Eye (tissue), 1 donor: ENCODE measurements at regions not wholly inside any gene's neighbourhood (a gene's known extent, or its start where the extent isn't known, plus 50 kb on each side); places are given as distances from the start of the nearest gene placed in this dataset.

ENCODE experiments used
- DNase-seq: peaks from one replicate; pipeline ENCODE4 v3.0.0-alpha.2; 2015

DNA sequence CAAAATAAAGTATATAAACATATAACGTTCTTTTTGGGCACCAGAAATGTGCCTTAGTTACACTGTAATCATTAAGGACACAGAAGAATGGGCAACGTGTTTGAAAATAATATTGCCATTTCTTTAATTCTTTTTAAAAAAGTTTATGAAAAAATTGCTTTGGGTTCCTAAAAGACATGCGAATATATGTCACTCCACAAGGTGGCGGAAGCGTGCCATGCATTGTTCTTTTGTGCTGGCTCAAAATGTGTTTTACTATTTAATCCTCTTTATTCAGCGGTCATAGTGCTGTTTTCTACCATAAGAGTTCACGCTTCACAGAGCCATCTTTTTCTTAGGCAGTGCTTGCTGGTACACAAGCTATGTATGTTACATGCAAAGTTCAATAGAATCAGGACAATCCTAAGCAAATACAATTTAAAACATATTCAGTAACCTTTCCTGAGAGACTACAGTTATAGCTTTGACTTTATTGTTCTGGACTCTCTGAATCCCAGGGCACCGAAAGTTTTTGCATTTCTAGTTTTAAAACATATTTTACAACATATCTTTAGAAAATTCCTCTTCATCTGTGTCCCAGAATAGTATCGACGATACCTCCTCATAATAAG is 147.8 kb upstream of the ERBB4 start:
- peak; percentile 91 for DNase-seq

- DNase-seq, result no peak
These were observed 144.9 kb upstream of the ERBB4 start for GRCh38 chr2:212683346-212684097.

DNA sequence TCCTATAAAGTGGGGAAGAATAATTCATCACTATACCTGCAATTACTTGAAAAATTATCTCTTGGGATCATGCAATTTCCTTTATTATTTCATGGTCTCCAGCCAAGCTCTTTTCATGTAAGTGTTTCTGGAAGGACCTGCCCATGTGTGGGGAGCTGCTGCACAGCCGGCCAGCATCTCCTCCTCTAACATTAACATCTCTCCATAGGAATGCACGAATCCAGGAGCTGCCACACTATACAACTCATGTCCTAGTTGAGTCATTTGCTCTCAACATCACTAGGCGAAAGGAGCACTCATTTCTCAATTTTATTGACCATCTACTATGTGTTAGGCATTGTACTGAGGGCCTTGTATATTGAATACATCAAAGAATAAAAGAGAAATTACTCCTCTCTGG is 144.3 kb upstream of the ERBB4 start:
- DNase-seq, result no peak

DNA sequence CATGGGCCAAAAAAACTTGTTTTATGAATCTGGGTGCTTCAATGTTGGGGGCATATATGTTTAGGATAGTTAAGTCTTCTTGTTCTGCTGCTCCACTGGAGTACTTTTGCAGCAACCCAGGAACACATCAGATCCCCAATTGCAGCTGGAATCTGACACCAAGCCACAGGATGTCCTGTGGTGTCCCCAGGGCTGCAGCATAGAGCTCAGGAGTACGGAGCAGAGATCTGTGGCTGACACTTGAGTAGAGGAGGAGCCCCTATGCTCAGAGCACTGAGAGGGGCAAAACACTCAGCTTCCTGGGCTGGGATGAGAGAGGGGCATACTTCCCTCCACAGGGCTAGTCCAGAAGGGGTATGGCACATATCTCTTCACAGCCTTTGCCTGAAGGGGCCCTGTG is 138.9 kb upstream of the ERBB4 start:
- DNase-seq, result no peak

GRCh38 chr2:212672186-212672585 is 133.6 kb upstream of the ERBB4 start:
- DNase-seq, result no peak

GRCh38 chr2:212669761-212670160 is 131.2 kb upstream of the ERBB4 start:
- DNase-seq, result peak; percentile 15

- DNase-seq, result no peak
These were observed 129.2 kb upstream of the ERBB4 start for GRCh38 chr2:212667751-212668316.

DNA sequence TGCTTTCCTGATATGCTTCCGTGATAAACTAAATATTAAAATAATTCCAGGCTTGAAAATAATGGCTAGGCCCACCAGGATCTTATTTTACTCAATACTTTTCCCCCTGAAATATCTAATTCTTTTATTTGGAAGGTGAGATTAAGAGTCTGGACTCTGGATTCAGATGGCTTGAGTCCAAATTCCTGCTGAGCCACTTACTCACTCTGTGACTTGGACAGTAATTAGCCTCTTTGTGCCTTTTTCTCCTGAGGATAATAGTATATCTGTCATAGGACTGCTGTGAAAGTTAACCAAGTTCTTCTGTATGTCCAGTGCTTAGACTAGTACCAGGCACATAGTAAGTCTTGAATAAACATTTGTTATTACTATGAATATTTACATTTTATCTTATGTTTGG is 127.3 kb upstream of the ERBB4 start:
- no peak for DNase-seq

DNA sequence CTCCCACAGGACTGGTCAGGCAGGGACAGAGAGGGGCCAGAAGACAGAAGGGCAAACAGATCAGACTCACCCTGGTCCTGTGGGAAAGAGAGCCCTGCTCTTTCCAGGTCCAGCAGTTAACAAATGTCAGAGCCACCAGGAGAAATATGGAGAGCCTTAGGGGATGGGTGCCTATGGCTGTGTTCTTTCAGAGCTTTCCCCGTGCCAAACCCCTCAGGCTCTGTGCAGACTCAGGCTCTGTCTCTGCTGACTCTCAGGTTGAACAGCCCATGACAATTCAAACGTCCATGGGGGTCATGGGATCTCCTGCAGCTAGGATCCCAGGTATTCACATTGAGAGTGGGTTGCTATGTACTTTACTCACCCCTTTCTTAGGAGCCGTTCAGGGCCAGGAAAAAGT is 120.8 kb upstream of the ERBB4 start:
- DNase-seq, result no peak

GRCh38 chr2:212649646-212650045 is 111.0 kb upstream of the ERBB4 start:
- DNase-seq, result no peak

DNA sequence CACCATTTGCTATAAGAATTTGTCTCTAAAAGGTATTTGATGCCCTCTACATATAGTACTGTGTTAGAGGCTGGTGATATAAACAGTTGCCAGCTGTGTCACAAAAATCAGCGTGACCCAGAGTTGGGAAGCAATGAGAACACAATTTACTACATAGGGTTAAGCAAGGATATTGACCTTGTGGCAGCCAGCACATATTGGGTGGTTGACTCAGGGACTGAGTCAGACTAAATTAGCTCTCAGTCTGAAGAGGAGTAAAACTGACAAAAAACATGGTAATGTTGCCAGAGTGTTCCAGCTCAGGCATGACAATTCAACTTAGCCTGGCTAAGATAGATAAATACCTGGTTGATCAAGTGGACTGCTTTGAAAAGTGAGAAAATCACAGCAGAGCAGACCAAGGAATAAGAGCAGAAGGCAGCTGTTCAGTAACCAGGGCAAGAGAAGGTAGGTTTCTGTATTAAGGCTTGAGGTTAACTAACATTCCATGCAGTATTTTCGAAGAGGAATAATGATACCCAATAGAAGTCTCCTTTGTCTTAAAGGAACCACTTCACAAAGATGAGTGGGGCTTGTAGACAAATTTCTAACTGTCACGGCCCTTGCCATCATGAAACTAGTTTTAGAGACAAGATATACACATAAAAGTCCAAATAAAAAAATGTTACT is 108.2 kb upstream of the ERBB4 start:
- DNase-seq, result no peak

GRCh38 chr2:212644195-212644837 is 105.7 kb upstream of the ERBB4 start:
- no peak for DNase-seq

- peak; percentile 67 for DNase-seq
These were observed 101.8 kb upstream of the ERBB4 start for GRCh38 chr2:212640428-212640827.

DNA sequence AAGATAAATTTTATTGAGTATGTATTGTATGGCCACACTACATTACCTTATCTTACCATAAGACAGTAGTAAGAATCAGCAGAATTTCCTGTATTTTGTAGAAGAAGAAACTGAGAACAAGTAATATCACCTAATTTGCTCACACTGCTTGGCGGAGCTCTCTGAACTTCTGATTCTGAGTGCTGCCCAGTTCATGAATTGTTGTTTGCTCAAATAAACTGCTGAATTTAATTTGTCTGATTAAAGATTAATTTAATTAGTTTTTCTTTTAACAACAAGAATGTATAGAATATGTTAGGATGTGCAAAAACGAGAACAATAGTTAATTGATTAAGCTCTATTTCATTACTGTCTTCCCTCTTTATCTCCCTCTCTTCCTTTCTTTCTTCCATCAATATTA is 100.1 kb upstream of the ERBB4 start:
- DNase-seq, result no peak

GRCh38 chr2:212628586-212628985 is 90.0 kb upstream of the ERBB4 start:
- DNase-seq, result no peak

DNA sequence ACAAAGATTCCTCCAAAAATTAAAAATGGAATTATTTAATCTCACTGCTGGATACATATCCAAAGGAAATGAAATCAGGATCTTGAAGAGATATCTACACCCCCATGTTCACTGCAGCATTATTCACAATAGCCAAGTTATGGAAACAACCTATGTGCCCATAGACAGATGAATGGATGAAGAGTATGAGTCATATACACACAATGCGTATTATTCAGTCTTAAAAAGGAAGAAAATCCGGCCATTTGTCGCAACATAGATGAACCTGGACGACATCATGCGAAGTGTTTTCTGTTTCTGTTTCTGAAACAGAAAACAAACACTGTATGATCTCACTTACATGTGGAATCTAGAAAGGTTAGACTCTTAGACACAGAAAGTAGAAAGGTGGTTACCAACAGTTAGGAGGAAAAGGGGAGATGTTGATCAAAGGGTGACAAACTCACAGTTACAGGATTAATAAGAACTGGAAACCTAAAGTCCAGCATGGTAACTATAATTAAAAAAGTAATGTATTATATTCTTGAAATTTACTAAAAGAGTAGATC is 87.8 kb upstream of the ERBB4 start:
- DNase-seq, result no peak

- no peak for DNase-seq
These were observed 81.4 kb upstream of the ERBB4 start for GRCh38 chr2:212619954-212620353.

- no peak for DNase-seq
These were observed 80.0 kb upstream of the ERBB4 start for GRCh38 chr2:212618636-212619035.

DNA sequence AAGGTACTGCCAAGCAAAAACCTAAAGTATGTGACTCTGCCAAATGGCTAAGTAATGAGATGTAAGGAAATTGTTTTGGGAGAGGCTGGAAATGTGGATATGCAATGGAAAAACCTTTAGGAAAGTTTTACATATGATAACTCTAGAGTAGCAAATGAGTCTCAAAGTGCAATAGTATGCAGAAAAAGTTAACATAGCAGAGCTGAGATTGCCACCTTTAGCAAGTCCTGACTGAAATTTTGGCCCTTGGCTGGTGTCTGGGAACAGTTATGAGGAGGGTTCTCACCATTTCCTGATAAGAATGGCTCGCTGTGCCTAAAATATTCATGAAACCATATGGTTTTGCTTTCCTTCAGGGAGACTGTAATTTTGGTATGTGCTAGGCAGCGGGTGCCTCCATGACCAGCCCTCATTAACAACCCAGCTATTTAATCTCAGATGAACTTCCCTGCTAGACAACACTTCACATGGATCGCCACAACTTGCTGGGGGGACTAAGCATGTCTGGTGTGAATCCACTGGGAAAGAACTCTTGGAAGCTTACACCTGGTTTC is 72.3 kb upstream of the ERBB4 start:
- DNase-seq, result no peak

GRCh38 chr2:212609479-212609878 is 70.9 kb upstream of the ERBB4 start:
- no peak for DNase-seq

DNA sequence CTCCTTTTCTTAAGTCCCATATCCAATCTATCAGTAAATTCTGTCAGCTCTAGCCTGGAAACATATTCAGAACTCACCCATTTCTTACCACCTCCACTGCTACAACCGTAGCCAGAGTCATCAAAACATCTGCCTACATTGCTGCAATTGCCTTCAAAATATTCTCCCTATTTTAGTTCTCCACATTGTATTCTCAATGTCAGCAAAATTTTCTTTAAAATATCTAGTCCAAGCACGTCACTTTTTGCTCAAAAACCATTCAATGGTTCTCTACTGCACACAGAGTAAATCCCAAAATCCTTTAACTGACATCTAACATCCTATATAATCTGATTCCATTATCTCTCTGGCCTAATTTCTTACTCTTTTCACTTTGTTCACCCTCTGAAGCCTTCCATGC is 68.5 kb upstream of the ERBB4 start:
- DNase-seq, result no peak

- DNase-seq, result no peak
These were observed 67.6 kb upstream of the ERBB4 start for GRCh38 chr2:212606232-212606631.

DNA sequence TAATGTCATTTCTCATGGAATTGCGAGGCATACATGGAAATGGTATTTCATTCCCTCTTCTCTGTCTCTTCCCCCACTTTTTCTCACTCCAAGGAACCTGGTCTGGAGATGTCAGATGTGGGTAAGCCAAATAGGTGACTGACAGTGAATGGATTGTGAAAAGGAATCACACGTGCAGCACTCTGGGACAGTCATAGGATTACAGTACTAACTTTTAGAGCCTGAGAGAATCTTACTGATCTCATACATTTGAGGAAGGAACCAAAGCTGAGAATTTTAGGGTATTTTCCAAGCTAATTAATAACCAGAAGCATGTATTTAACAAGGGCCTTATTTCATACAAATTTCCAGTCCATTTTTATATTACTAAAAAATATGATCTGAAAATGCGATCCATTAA is 58.1 kb upstream of the ERBB4 start:
- DNase-seq, result no peak
